NCI-H510A (cell line): ENCODE measurements at regions not wholly inside any gene's neighbourhood (a gene's known extent, or its start where the extent isn't known, plus 50 kb on each side); places are given as distances from the start of the nearest gene placed in this dataset.
"Not testable (repeated sequence)": the region's sequence is repeated elsewhere in the genome, so short reads cannot be mapped to it uniquely, and the experiment has no call there.

Experiments
- DNase-seq: peaks from one replicate; lab custom pipeline; 2025; lab: John Stamatoyannopoulos, UW

GRCh38 chr5:36782612-36783011, 94.0 kb upstream of the NIPBL start:
- not testable (repeated sequence) for DNase-seq

DNA sequence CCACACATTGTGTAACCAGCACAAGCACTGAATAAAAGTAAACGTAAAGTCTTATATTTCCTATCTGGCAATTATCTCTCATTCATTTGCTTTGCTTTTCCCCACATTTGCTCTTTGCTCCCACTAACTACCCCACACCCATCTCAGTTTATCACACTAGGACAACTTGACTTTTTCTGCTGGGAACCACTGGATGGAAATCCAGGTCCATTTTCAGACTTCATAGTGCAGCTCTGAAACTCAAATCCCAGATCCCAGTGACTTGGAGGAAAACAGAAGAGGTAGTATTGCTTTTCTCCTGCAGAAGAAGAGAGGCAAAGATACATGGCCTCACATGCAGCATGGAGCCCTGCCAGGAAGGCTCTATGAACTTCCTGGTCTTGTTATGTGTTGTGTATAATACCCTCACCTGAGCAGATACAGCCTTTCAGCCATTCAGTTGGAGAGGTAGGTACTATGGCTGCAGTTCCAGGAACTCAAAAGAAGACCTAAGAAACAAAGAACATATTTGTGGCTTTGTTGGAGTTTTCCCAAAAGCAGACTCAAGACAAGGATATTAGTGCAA, 90.0 kb upstream of the NIPBL start:
- no peak for DNase-seq

GRCh38 chr5:36787365-36788093, 89.0 kb upstream of the NIPBL start:
- no peak for DNase-seq

- no peak for DNase-seq
These were observed 85.7 kb upstream of the NIPBL start for GRCh38 chr5:36790847-36791246.

DNA sequence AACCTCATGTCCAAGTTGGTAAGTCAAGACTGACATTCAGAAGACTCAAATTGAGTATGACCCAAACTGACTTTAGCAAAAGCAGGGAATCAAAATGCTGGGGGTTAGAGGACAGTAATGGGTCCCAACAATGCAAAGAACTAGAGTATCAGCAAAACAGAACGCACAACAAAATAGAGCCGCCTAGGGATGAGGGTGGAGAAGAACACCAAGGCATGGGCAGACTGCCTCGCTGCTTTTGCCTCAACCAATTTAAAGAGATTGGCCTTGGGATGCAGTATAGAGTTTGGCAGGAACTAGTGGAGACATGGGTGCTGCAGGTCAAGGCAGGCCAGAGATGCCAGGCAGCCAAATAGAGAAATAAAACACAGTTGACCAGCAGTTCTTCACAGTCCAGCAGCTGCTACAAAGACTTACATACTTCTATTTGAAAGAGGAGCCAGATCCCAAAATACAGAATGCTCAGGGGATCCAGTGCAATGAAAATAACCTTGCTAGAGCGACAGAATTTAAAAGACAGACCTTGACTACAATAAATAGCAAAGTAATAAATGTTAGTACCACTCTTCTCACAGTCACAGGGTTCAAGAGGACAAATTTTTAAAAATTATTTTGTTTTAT, 83.9 kb upstream of the NIPBL start:
- DNase-seq, result no peak

GRCh38 chr5:36795366-36795765, 81.2 kb upstream of the NIPBL start:
- DNase-seq, result no peak

DNA sequence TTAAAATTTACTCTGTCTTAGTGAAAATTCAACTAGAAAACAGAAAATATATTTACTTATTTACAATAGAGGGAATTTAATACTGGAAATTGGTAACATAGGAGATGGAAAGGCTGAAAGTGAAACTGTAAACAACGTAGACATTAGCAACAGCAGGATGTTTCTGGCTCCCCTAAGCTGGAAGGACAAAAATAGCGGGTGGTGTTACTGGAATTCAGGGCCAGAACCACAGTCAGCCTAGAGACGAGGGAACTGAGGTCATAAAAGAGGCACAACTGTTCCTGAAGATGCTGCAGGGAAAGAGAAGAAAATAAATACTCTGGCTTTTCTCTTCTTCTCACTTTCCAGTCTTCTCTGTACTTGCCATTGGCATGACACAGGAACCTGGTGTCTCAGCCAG, 80.4 kb upstream of the NIPBL start:
- DNase-seq, result no peak

- no peak for DNase-seq
These were observed 75.0 kb upstream of the NIPBL start for GRCh38 chr5:36801523-36801922.

- no peak for DNase-seq
These were observed 74.4 kb upstream of the NIPBL start for GRCh38 chr5:36802187-36802586.

DNA sequence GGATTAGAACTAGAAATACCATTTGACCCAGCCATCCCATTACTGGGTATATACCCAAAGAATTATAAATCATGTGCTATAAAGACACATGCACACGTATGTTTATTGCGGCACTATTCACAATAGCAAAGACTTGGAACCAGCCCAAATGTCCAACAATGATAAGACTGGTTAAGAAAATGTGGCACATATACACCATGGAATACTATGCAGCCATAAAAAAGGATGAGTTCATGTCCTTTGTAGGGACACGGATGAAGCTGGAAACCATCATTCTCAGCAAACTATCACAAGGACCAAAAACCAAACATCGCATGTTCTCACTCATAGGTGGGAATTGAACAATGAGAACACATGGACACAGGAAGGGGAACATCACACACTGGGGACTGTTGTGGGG, 63.3 kb upstream of the NIPBL start:
- not testable (repeated sequence) for DNase-seq

- DNase-seq, result no peak
These were observed 60.7 kb upstream of the NIPBL start for GRCh38 chr5:36815871-36816270.

DNA sequence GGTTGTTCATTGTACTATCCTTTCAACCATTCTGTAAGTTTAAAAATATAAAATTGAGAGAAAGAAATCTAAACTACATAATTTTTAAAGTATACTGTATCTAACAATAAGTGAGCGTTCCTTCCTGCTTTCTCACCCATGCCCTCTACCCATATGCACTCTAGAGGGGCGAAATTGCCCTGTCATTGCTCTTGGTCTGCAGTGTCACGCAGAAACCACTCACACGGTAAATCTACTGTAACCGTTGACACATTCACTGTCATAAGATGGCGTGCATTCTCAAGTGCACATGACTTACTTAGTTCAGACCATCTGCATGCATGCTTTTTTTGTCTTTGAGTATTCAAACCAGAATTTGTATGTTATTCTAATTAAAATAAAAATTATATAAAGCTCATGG, 55.7 kb upstream of the NIPBL start:
- DNase-seq, result peak; percentile 80

DNA sequence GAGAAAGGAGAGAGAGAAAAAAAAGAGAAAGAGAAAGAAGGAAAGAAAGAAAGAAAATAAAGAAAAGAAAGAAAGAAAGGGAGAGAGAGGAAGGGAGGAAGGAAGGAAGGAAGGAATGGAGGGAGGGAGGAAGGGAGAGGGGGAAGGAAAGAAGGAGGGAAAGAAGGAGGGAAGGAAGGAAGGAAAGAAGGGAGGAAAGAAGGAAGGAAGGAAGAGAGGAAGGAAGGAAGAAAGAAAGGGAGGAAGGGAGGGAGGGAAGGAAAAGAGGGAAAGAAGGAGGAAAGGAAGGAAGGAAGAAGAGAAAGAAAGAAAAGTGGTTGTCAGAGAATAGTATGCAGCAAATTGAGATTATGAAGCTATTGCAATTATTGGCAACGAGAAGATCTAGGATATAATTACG, 49.9 kb upstream of the NIPBL start:
- no peak for DNase-seq
